Mesenchymal stem cell (in vitro differentiated cells and primary cell): ENCODE measurements at regions not wholly inside any gene's neighbourhood (a gene's known extent, or its start where the extent isn't known, plus 50 kb on each side); places are given as distances from the start of the nearest gene placed in this dataset.

Experiments
- DNase-seq: peaks from one replicate; pipeline ENCODE4 v3.0.0-alpha.2; 2013
- H2AFZ ChIP-seq: one replicate; pipeline ENCODE4 v1.6.1; 2013; ENCODE audit warnings: low read depth, mild to moderate bottlenecking, control low read depth, inconsistent platforms, low read length, moderate library complexity
- H2AK5ac ChIP-seq: 2 replicates; pipeline ENCODE4 v1.6.1; 2013; ENCODE audit warnings: low read length, moderate library complexity, mild to moderate bottlenecking, inconsistent platforms; ENCODE audit not compliant: severe bottlenecking
- H2BK120ac ChIP-seq: one replicate; pipeline ENCODE4 v1.6.1; 2013; ENCODE audit warnings: low read depth, mild to moderate bottlenecking, inconsistent platforms, low read length, moderate library complexity
- H2BK12ac ChIP-seq, 2 experiments: one replicate each; pipeline ENCODE4 v1.6.1; 2013; ENCODE audit warnings: inconsistent platforms in 2 of 2, low read length in 2 of 2, mild to moderate bottlenecking in 2 of 2, moderate library complexity in 2 of 2, control low read depth in 1 of 2
- H2BK15ac ChIP-seq: one replicate; pipeline ENCODE4 v1.6.1; 2013; ENCODE audit warnings: mild to moderate bottlenecking, low read depth, inconsistent platforms; ENCODE audit not compliant: poor library complexity, severe bottlenecking
- H2BK5ac ChIP-seq: 2 replicates; pipeline ENCODE4 v1.6.1; 2013; ENCODE audit warnings: low read depth, mild to moderate bottlenecking, low read length, control low read depth, inconsistent platforms; ENCODE audit not compliant: poor library complexity, severe bottlenecking
- H3K14ac ChIP-seq, 2 experiments: one replicate each; pipeline ENCODE4 v1.6.1; 2013; ENCODE audit warnings: inconsistent platforms in 2 of 2, low read length in 2 of 2, control low read depth in 1 of 2, mild to moderate bottlenecking in 1 of 2, moderate library complexity in 1 of 2
- H3K18ac ChIP-seq, 2 experiments: one replicate each; pipeline ENCODE4 v1.6.1; 2013; ENCODE audit warnings: inconsistent platforms in 2 of 2, low read length in 2 of 2, control low read depth in 1 of 2, low read depth in 1 of 2, mild to moderate bottlenecking in 1 of 2
- H3K23ac ChIP-seq, 2 experiments: one replicate each; pipeline ENCODE4 v1.6.1; 2013; ENCODE audit warnings: inconsistent platforms in 2 of 2, low read length in 2 of 2, mild to moderate bottlenecking in 2 of 2, moderate library complexity in 2 of 2, control low read depth in 1 of 2
- H3K27ac ChIP-seq: 2 replicates; pipeline ENCODE4 v1.5.1; 2013; ENCODE audit warnings: mild to moderate bottlenecking, moderate library complexity, low read length, control low read depth, inconsistent platforms; ENCODE audit not compliant: poor library complexity, severe bottlenecking
- H3K27me3 ChIP-seq, 2 experiments: 2 replicates each; pipeline versions ENCODE4 v1.6.1 to v1.7.0; 2013; ENCODE audit warnings: low read length in 2 of 2, mild to moderate bottlenecking in 2 of 2, moderate library complexity in 2 of 2, control low read depth in 1 of 2, inconsistent platforms in 1 of 2; ENCODE audit not compliant: control insufficient read depth in 1 of 2, insufficient read depth in 1 of 2
- H3K36me3 ChIP-seq, 2 experiments: 2 replicates each; pipeline versions ENCODE4 v1.6.1 to v1.7.0; 2013; ENCODE audit warnings: low read length in 2 of 2, control low read depth in 1 of 2, inconsistent platforms in 1 of 2, low read depth in 1 of 2, mild to moderate bottlenecking in 1 of 2; ENCODE audit not compliant: insufficient read depth in 2 of 2, control insufficient read depth in 1 of 2
- H3K4ac ChIP-seq, 2 experiments: one replicate each; pipeline ENCODE4 v1.6.1; 2013; ENCODE audit warnings: inconsistent platforms in 2 of 2, low read length in 2 of 2, mild to moderate bottlenecking in 2 of 2, moderate library complexity in 2 of 2, control low read depth in 1 of 2, low read depth in 1 of 2
- H3K4me1 ChIP-seq: 2 replicates; pipeline ENCODE4 v1.6.1; 2013; ENCODE audit warnings: low read depth, low read length, control low read depth; ENCODE audit not compliant: control insufficient read depth, insufficient read depth
- H3K4me2 ChIP-seq: 2 replicates; pipeline ENCODE4 v1.6.1; 2013; ENCODE audit warnings: low read length, mild to moderate bottlenecking, inconsistent platforms; ENCODE audit not compliant: poor library complexity, severe bottlenecking
- H3K4me3 ChIP-seq, 2 experiments: 2 replicates each; pipeline versions ENCODE4 v1.5.1 to v1.7.0; 2013; ENCODE audit warnings: low read length in 2 of 2, mild to moderate bottlenecking in 2 of 2, control low read depth in 1 of 2, low read depth in 1 of 2; ENCODE audit not compliant: insufficient read depth in 1 of 2
- H3K79me1 ChIP-seq: replicated peaks from 2 replicates; pipeline ENCODE4 v1.6.1; 2013; ENCODE audit warnings: mild to moderate bottlenecking, control low read depth, low read length, inconsistent platforms; ENCODE audit not compliant: poor library complexity, severe bottlenecking
- H3K9ac ChIP-seq: 2 replicates; pipeline ENCODE4 v1.7.0; 2013; ENCODE audit warnings: mild to moderate bottlenecking, low read length, moderate library complexity
- H3K9me3 ChIP-seq: 2 replicates; pipeline ENCODE4 v1.7.0; 2013; ENCODE audit warnings: mild to moderate bottlenecking, low read length; ENCODE audit not compliant: control insufficient read depth
- H4K8ac ChIP-seq: one replicate; pipeline ENCODE4 v1.6.1; 2013; ENCODE audit warnings: inconsistent platforms, mild to moderate bottlenecking, low read length, moderate library complexity
- H4K91ac ChIP-seq: one replicate; pipeline ENCODE4 v1.6.1; 2013; ENCODE audit warnings: mild to moderate bottlenecking, low read length, inconsistent platforms
- WGBS: methylation state at CpG from one replicate; pipeline ENCODE4 v1.1.7; 2013; ENCODE audit warnings: mixed read lengths; 5-methylcytosine and 5-hydroxymethylcytosine counted together

- Histone ChIP-seq H4K8ac (no peak overlapping the region), H3K4me2 (no peak overlapping the region), H3K36me3 (no peaks in the 10 kb centered on the region), H3K14ac (no peak overlapping the region), H2BK120ac (no peak overlapping the region), H3K23ac (no peak overlapping the region), H3K4me3 (no peak overlapping the region), H4K91ac (no peak overlapping the region), H2AFZ (no peak overlapping the region), H3K79me1 (no peaks in the 10 kb centered on the region), H3K27ac (peak overlapping the region; percentile 59), H2BK15ac (no peak overlapping the region), H2AK5ac (no peak overlapping the region), H3K9me3 (no peaks in the 10 kb centered on the region), H2BK12ac (peak overlapping the region in 1 of 2 experiments; percentile 25), H3K18ac (no peak overlapping the region), H3K4me1 (peaks cover 3% of the 10 kb centered on the region), H2BK5ac (no peak overlapping the region), H3K4ac (no peak overlapping the region), H3K9ac (no peak overlapping the region), H3K27me3 (no peaks in the 10 kb centered on the region)
- WGBS = 33% methylated on average over 4 of the region's 6 CpGs
- peak; percentile 78 for DNase-seq
These were observed 65.3 kb upstream of the SHISA3 start for GRCh38 chr4:42331914-42332368.

GRCh38 chr4:42339935-42340406 is 57.3 kb upstream of the SHISA3 start:
- no peak overlapping the region for H2BK120ac ChIP-seq
- no peaks in the 10 kb centered on the region for H3K79me1 ChIP-seq
- no peak overlapping the region for H3K23ac ChIP-seq
- H3K27ac ChIP-seq = no peak overlapping the region
- H2AK5ac ChIP-seq = no peak overlapping the region
- no peak overlapping the region for H2AFZ ChIP-seq
- peak overlapping the region; percentile 2 for H2BK15ac ChIP-seq
- H3K27me3 ChIP-seq = no peaks in the 10 kb centered on the region
- peak overlapping the region in 1 of 2 experiments; percentile 13 for H3K18ac ChIP-seq
- DNase-seq = peak; percentile 57
- H3K4me3 ChIP-seq = peak overlapping the region in 1 of 2 experiments; percentile 3
- H3K4ac ChIP-seq = no peak overlapping the region
- H4K91ac ChIP-seq = no peak overlapping the region
- H3K9ac ChIP-seq = peak overlapping the region; percentile 63
- H3K4me1 ChIP-seq = no peaks in the 10 kb centered on the region
- no peak overlapping the region for H3K14ac ChIP-seq
- no peak overlapping the region for H2BK12ac ChIP-seq
- WGBS = 25% methylated on average over 7 of the region's 7 CpGs
- no peaks in the 10 kb centered on the region for H3K36me3 ChIP-seq
- peak overlapping the region; percentile 92 for H4K8ac ChIP-seq
- no peak overlapping the region for H2BK5ac ChIP-seq
- H3K9me3 ChIP-seq = no peaks in the 10 kb centered on the region
- no peak overlapping the region for H3K4me2 ChIP-seq

GRCh38 chr4:42341518-42342026 is 55.7 kb upstream of the SHISA3 start:
- Histone ChIP-seq H2AFZ (no peak overlapping the region), H3K9ac (no peak overlapping the region), H3K4me3 (no peak overlapping the region), H3K18ac (no peak overlapping the region), H3K36me3 (no peaks in the 10 kb centered on the region), H2AK5ac (no peak overlapping the region), H2BK15ac (no peak overlapping the region), H2BK5ac (no peak overlapping the region), H2BK120ac (no peak overlapping the region), H2BK12ac (no peak overlapping the region), H4K8ac (no peak overlapping the region), H3K27me3 (no peaks in the 10 kb centered on the region), H3K79me1 (no peaks in the 10 kb centered on the region), H3K4me1 (no peaks in the 10 kb centered on the region), H3K9me3 (no peaks in the 10 kb centered on the region), H3K14ac (no peak overlapping the region), H3K4ac (no peak overlapping the region), H3K23ac (no peak overlapping the region), H3K27ac (no peak overlapping the region), H4K91ac (no peak overlapping the region), H3K4me2 (no peak overlapping the region)
- WGBS = 97% methylated on average over 2 of the region's 4 CpGs
- no peak for DNase-seq

- Histone ChIP-seq H3K9me3 (no peaks in the 10 kb centered on the region), H3K36me3 (no peaks in the 10 kb centered on the region), H3K9ac (no peak overlapping the region), H2BK120ac (no peak overlapping the region), H2BK5ac (no peak overlapping the region), H3K27me3 (no peaks in the 10 kb centered on the region), H2AFZ (no peak overlapping the region), H2AK5ac (no peak overlapping the region), H3K4me2 (no peak overlapping the region), H3K18ac (no peak overlapping the region), H3K23ac (no peak overlapping the region), H4K8ac (no peak overlapping the region), H3K27ac (no peak overlapping the region), H3K4me1 (no peaks in the 10 kb centered on the region), H3K14ac (no peak overlapping the region), H3K4ac (no peak overlapping the region), H2BK12ac (no peak overlapping the region), H3K79me1 (no peaks in the 10 kb centered on the region), H2BK15ac (no peak overlapping the region), H4K91ac (no peak overlapping the region), H3K4me3 (no peak overlapping the region)
- 75% methylated on average over 1 of the region's 2 CpGs for WGBS
- no peak for DNase-seq
These were observed 54.8 kb upstream of the SHISA3 start for GRCh38 chr4:42342459-42342858.
